Ovary (tissue), 3 donors: ENCODE measurements at regions not wholly inside any gene's neighbourhood (a gene's known extent, or its start where the extent isn't known, plus 50 kb on each side); places are given as distances from the start of the nearest gene placed in this dataset.

Experiments
- CTCF ChIP-seq, 3 donors: fragments of 450-650 bp in 2 of 3; fragments of 200-600 bp in 1 of 3; IDR thresholded peaks; one replicate each; pipeline versions ENCODE4 v1.5.1 to v1.8.0; 2016 to 2022; ENCODE audit warnings: antibody characterized with exemption in 3 of 3, mild to moderate bottlenecking in 1 of 3
- EP300 ChIP-seq: sonication (generic); formaldehyde crosslinking; IDR thresholded peaks from one replicate; pipeline ENCODE4 v1.6.1; 2017; ENCODE audit warnings: antibody characterized with exemption
- POLR2A ChIP-seq: fragments of 450-650 bp; IDR thresholded peaks from one replicate; pipeline ENCODE4 v1.6.1; 2017; ENCODE audit warnings: antibody characterized with exemption, mild to moderate bottlenecking, moderate library complexity
- donor health status: DM: no; HTN: no; CAD: no.

- TF ChIP-seq CTCF (IDR thresholded peaks at IDR 0.05) (no peak), POLR2A (no peak), EP300 (no peak)
These were observed 297.6 kb downstream of the MAN2A1 start for GRCh38 chr5:109987355-109987754.
